SK-N-MC (cell line): ENCODE measurements at regions not wholly inside any gene's neighbourhood (a gene's known extent, or its start where the extent isn't known, plus 50 kb on each side); places are given as distances from the start of the nearest gene placed in this dataset.

Experiments
- EZH2 ChIP-seq: fragments of 200-600 bp; sonication (generic); IDR thresholded peaks from one replicate; pipeline ENCODE4 v1.6.1; 2017; ENCODE audit warnings: antibody characterized with exemption
- POLR2AphosphoS5 ChIP-seq: IDR thresholded peaks from 2 replicates; pipeline ENCODE4 v1.6.1; 2012; ENCODE audit warnings: mild to moderate bottlenecking, low read depth, low read length, borderline replicate concordance

GRCh38 chr2:41595240-41595639, 452.6 kb upstream of the PKDCC start:
- TF ChIP-seq EZH2 (no peak), POLR2AphosphoS5 (no peak)
